GM21619 (cell line): ENCODE measurements at regions not wholly inside any gene's neighbourhood (a gene's known extent, or its start where the extent isn't known, plus 50 kb on each side); places are given as distances from the start of the nearest gene placed in this dataset.

ENCODE experiments used
- ATAC-seq: cut with Tn5 transposase; IDR thresholded peaks from one replicate; pipeline ENCODE4 v1.9.1; 2021; ENCODE audit not compliant: unreplicated experiment

DNA sequence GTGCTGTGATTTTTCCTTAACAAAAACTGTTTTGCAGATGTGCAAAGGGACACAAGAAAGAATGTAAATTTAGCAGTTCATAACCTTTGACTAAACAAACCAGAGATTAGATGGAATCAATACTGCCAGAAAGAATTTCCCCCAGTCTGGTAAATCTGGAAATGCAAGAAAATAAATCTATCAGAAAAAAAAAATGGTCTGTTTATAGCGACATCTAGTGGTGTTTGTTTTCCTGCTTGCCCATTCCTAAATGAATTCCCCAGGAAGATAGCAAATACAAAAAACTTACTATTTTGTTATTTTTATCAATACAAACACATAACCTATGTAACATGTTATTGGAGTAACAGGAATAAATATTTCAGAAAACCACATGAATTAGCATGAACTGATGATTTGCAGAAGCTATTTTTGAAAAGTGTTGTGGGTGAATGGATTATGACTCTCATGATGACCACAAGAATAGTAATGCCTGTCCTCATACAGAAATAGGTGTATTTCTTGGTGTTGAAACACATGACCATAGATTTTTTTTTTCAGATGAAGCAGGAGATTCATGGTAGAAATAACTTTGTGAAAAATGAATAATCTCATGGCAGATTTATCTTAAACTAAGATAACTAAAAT lies 1703.8 kb downstream of the MAT2B start:
- no peak for ATAC-seq

DNA sequence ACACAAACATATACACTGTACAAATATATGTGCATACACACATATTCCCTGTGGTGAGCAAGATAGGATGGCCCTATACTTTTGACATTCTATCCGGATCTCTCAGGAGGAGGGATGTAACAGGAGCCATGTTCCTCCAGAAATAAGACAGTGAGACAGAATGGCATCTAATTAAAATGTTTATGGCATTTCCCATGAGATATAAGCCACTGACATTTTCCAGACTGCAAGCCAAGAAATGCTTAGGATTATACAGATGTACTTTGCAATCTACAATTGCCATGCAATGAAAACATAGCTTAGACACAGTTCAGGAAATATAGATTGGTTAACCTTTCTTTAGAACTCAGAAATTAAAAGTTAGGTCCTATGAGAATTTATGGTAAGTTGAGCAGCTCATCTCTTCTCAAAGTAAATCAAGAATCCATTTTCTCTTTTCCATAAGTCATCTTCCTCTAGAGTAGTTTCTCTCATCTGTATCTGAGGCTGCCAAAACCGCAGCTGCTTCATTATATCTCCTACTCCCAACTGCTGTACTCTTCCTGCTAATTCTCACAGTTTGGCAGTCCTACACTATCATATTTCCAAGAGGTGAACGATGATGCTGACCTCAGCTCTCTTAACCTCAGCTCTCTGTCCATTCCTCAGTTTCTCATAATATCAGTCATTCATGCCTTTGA lies 1719.1 kb downstream of the MAT2B start:
- no peak for ATAC-seq

DNA sequence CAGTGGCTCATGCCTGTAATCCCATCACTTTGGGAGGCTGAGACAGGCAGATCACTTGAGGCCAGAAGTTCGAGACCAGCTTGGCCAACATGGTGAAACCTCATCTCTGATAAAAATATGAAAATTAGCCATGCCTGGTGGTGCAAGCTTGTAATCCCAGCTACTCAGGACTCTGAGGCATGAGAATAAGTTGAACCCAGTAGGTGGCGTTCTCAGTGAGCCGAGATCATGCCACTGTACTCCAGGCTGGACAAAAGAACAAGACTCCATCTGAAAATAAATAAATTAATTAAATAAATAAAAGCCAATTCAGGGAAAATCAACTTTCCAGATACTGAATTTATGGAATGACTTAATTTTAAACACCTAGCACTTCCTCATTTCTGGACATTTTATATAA lies 1722.1 kb downstream of the MAT2B start:
- ATAC-seq, result no peak

DNA sequence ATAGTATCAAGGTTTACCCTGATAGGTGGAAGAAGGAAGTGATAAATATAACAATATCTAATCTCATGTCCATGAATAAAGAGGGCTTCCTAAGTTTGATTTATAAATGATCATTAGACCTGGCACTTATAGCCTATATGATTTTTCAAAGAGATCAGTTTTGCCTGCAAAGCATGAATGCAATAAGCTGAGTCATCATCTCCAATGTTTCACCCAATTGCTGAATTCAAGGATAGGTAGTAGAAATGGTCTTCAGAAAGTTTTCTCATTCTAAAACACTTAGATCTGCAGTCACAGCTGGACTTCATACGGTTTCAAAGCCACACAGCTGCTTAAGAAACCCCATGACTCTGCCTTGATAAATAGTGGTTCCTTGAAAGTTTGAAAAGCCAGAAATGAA lies 1722.8 kb downstream of the MAT2B start:
- no peak for ATAC-seq

DNA sequence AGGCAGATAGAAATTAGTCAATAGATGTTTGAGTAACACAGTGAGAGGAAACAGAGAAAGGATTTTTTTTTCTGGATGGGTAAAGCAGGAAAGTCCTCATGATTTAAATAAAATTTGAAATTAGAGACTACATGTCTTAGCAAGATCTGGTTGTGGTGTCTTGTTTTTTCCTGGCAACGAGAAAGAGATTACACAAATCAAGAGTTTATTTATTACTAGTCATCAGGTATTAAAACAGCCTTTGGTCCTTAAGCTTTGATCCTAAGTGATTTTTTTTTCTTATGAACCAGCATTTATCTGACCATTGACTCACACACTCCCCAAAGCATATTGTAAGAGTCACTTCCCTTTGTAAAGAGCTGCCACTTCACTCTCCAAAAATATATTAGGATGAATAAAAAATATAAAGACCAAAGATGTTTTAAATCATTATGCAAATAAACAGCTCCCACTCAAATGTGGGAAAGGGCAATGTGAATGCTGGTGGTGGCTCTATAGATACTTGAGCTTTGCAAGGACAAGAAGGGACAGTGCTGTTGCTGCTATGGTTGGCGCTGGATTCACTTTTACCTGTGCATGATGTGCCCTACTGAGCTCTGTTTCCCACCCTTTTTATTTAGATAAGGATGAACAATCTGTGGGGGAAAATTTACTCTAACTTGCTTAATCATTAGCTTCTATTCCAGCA lies 1726.5 kb downstream of the MAT2B start:
- no peak for ATAC-seq

DNA sequence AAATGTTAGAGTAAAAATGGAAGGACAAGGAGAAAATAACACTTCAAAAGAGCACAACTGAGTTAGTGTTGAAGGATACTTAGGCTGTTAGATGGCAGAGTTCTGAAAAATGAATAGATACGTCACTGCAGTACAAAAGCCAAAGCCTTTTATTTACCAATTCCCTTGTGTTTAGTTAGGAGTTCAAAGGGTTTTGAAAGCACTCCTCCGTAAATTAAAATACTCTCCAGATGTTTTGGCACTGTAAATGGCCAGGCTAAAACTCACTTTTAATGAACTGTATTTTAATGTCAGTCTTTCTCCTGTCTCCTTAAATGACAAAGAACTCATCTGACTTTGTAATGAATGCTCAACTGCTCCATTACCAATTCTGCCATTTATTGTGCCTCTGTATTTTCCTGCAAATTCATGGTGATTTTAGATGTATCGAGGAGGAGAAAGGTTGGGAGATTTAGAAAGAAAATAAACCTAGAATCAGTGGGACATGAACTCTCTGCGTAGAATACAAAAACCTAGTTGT lies 1727.2 kb downstream of the MAT2B start:
- no peak for ATAC-seq

DNA sequence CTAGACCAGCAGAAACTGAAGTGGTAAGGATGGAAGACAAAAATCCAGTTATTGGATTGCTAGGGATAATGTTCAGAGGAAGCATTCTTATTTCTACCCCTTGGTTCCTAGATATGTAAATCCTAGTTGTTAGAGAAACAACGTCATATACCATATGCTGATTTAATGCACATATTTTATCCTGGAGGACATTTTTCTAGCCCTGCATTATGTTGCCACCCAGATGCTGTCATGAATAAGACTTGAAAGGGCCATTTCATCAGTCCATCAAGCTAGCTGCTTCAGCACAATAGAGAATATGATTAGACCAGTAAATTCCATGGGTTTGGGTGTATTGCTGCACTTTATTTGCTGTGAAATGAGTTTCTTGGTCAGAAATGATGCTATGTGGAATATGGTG lies 1736.4 kb downstream of the MAT2B start:
- no peak for ATAC-seq

DNA sequence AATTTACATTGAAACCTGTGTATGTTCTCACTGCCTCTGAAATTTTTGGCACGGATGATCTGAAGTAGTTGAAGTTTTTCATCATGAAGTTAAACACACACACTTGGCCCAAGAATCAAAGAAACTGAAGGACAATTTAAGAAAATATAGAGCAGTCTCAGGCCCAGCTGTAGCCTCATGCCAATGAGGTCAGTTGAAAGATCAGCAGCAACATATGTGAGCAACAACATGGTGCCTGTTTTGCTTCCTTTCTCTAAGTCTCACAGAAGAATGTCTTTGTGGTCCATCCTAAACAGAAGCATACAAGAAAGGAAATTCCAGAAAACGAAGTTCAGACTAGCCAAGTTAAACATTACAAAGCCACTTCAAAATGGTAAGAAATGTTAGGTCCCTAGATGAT lies 1737.2 kb downstream of the MAT2B start:
- ATAC-seq, result no peak

DNA sequence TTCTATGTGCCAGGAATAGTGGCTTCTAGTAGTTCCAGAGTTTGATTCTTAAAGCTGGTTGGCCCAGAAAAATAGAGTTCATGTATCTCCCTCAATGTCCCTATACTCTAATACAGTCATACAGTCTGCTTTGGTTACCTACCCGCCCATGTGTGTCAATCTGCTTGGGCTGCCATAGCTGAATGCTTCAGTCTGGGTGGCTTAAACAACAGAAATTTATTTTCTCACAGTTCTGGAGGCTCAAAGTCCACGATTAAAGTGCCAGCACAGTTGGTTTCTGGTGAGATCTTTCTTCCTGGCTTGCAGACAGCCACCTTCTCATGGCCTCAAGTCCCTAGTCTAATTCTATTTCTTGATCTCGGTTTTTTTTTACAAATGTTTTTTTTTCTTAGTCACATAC lies 1739.0 kb downstream of the MAT2B start:
- no peak for ATAC-seq

DNA sequence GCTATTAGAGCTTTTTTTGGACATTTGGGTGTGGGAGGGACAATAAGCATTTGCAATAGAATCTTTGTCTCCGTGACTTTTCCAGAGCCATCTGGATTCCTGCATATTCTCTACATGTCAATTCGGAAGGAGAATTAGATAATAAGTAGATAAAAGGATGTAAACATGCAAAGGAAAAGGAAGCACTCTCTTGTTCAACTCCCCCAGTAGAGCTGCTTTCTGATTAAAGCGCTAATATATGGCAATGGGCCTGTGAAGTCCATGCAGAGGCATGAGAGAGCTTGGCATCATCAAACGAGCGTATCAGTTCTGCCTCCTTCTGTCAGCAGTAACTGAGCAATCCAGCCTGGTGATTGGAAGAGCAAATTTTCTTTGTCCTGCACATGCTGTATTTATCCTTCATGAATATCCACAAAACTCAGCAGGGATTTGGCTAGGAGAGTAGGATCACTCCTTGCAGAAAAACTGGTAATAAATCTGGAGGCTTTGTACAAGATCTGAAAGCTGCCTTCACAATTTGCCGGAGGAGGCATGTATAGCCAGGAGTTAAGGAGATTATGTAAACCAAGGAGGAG lies 1752.9 kb downstream of the MAT2B start:
- ATAC-seq, result no peak

DNA sequence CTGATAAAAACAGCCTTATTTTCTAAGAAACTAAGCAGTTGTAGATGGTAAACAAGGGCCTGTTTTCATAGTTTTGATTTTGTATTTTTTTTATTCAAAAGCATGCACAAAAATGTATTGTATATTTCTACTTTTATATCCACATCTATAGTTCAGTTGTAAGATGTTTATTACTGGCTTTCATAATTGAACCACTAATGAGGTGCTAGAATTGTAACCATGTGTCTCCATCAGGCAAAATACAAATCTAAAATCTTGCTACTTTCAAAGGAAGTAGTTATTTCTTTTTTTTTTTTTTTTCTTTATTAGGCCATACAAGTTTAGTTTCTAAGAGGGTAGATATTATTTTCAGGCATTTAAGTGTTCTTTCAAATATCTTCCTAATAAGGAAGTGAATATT lies 1755.0 kb downstream of the MAT2B start:
- no peak for ATAC-seq

DNA sequence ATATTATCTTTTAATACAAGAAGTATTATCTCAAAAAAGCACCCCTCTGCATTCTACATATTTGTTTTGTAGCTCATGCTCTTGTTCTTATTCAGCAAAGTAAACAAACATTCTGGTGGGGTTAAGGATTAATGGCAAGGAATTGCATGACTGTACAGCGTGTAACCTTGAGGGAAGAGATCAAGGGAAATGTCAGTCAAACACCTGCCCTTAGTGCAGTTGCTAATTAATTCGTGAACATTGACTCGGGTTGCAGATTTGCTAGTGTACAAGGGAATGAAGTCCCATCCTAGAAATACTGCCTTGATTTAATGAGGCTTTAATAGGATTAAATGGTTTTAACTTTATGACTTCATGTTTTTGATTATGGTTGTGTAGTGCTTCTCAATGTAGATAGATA lies 1758.1 kb downstream of the MAT2B start:
- ATAC-seq, result no peak

DNA sequence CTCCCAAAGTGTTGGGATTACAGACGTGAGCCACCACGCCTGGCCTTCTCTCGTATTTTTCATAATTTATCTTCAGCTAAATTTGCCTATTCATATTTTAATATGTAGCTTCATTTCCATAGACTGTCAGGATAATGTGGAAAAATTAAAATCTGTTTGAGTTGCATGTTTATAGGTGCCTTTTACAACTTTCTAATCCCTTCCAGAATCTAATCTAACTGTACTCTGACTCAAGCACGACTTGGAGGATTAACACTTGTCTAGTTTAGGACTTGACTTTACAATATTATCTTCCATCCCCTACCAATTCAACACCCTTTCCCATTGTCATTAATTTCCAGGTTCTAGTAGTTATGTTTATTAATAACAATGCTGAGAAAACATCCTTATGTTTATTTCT lies 1761.5 kb downstream of the MAT2B start:
- no peak for ATAC-seq

DNA sequence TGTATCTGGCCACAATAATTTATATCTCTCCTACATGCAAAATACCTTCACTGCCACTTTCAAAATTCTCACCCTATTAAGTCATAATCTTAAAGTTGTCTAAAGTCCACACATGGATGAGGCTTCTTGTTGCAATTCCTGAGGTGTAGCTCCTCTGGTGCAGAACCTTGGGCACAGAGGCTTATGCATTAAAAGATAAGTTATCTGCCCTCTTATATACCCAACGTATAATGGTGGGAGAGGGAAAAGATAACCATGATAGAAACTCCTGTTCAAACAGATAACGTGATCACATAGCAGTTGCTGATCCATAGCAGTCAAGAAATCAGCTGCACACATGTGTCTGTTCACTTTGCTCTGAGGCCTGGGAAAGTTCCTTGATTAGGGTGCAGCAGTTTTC lies 1767.0 kb downstream of the MAT2B start:
- no peak for ATAC-seq

DNA sequence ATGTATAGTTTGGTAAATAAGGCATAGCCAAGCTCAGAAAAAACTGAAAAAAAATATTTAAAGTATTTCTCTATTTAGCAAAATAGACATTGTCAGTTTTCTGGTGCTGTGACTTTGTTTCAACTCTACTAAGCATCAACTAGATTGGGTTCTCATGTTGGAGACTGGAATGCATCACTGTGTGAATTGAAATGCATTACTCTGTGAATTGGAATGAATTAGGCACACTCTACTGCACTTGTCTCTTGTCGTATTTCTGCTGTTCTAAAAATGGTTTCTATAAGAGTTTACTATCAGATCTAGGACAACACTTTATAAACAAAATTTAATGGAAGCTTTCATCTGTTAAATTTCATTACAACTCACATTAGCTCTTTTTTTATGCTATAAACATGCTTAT lies 1772.2 kb downstream of the MAT2B start:
- no peak for ATAC-seq

DNA sequence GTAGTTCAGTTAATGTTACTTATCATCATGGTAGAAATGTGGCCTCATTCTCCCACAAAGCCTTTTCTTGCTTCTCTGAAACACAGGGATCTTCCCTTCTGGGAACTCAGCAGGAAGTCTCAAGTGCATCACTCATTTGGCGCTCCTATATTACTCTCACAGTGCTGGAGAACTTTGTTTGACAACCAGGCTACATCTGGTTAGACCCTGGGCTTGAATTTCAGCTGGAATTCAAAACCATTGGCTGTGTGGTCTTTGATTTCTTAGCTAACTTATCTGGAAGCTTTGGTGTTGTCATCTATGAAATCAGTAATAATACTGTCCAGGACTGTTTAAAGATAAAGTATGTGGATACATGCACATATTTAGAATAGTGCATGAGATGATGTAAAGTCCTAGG lies 1777.1 kb downstream of the MAT2B start:
- ATAC-seq, result no peak

DNA sequence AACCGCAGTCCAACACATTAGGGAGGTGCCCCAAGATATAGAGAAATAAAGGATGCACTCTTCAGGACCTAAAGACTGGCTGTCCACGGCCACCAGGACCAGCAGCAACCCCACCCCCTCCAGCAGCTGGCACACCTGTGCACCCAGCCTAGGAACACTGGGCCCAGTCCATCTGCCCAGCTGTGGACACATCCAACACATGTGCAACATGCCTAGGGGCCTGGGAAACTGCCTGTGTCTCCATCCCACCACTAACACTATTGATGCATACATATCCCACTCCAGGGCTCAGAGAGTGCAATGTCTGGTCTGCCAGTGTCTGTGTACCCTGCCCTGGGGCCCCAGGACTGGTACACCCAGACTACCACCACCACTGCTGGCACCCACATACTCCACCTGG lies 1781.3 kb downstream of the MAT2B start:
- no peak for ATAC-seq

DNA sequence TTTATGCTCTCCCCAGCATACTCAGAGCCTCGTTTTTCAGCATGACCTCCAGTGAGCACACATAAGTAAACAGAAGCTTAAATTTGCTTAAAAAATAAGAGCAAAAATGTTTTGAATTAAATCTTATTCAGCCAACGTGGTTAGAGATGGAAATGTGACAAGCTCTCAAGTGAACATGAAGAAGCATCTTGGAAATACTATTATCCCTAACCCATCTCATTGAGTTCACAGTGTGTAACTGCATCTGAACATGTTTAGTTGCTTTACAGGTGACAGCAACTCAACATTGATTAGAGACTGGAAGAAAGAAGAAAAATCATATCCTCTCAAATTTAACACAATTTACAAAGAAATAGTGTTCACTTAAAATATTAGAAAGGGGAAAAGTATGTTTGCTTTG lies 1785.1 kb downstream of the MAT2B start:
- ATAC-seq, result no peak

DNA sequence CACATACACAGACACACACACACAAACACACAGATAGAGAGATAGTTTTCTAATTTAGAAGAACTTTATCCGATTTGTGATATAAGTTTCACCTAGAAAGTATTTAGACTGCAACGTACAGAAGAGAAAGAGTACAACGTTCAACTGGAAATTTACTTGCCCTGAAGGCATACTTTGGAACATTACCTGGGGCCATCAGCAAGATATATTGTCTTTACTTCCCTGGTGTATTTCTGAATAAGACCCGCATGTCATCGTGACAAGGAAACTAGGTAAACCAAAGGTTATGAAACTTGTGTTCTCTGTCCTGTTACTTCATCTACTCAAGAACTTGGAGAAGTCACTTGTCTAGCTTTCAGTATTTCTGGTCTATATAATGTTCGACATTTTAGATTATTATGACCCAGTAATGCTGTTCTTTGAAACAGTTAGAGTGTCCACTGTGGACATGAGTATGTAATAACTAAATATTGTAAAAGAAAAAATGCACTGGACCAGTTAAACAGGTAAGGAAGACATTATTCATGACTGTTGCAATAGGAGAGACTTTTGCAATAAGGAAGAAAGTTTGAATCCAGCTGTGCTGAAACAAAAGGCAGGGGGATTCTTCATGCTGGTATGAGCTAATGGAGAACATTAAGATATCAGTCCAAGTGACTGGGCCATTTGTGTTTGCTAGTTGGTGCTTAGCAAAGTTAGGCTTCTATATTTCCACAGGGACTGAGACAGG lies 1791.1 kb downstream of the MAT2B start:
- ATAC-seq, result no peak

DNA sequence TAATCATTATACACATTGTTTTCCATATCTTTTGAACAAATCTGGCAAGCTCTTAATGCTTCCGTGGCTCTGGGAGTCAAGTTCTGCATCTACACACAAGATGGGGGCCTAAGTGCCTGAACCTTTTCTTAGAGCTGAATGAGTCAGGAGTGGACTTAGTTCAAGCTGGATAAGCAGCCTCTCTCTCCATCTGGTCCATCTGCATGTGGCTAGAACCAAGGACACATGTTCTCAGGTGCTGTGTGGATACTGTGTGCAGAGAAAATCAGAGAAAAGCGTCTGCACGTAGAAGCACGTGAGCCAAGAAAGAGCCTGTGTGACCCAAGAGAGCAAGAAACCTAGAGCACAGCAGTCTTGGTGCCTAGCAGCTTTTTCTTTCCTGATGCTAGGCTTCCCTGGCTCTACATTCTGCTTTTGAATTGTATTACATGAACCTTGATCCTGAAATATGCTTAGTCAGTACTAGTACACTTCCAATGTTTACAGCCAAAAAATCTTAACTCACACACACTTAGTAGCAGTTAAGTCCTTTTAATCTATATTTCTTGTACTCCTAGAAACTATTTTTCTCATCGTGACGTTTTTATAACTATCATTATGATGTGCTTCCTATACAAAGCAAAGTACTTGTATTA lies 1798.9 kb downstream of the MAT2B start:
- no peak for ATAC-seq

DNA sequence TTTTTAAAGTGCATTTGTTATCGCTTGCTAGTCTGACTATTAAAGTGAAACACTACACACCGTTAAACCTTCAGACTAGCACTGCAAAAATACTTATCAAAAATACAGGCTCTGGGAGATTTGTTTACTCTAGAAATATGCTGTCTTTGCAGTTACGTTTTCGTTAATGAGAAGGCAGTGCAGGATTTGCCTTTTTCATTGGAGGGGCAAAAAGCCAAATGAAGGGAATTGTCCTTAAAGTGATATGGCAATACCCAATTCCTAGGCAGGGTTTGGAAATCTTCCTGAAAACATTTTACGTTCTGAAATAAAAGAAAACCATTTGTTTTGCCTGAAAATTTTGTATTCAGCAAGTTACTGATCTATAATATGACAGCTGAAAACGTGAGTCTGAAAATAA lies 1800.2 kb downstream of the MAT2B start:
- ATAC-seq, result no peak
